ENCODE measurements at regions not wholly inside any gene's neighbourhood (a gene's known extent, or its start where the extent isn't known, plus 50 kb on each side); places are given as distances from the start of the nearest gene placed in this dataset.

DNA sequence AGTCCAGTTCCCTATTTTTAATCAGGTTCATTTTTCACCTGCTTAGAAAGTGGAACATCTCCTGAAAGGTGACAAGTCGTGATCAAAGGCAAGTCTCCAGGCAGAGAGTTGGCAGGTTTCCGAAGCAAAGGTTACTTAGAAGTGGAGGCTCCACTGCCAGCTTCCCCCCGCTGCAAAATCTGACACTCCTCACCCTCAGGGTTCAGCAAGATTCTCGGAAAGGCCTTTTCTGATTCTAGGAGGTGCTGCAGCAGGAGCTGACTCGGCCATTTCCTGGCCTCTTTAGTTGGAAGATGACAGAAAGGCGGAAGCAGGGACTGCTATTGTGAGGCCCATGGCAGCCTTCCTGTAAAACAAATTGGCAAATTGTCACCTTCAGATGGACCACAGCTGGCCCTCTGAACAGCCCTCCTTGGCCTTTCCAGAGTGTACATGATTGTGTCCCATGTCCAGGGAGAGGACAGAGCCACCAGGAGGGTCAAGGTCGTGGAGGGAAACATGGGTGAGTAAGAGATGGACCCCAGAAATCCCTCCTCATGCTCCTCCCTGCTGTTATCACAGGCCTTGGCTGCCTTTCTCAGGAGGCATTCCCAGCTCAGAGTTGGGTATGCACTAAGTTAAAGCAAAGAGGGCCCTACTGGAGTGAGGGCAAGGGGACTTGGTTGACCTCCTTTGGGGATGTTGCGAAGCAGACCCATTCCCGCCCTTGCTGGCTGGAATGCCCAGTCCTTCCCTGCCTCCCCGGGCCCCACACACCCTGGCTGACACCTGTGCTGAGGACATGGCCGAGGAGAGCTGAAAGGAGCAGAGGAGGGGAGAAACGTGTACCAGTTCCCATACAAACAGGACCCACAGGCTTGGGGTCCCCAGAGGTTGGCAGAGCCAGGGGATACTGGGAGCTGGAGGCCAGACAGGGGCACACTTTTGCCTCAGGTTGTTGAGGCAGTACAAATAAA is 115.5 kb upstream of the IRF2BP2 start (continued):
- TF ChIP-seq ZNF431 (CRISPR knock-in tag; IDR thresholded peaks at IDR 0.05) (no peak), ZZZ3 (IDR thresholded peaks at IDR 0.05) (no peak), TEAD1 (CRISPR knock-in tag; IDR thresholded peaks at IDR 0.05) (peak in 1 of 2 experiments; percentile 5; a peak in 1 of 4 replicates), GABPA (tag; conservative IDR thresholded peaks at IDR 0.05; ENCODE audit: low read depth) (peak; percentile 35; the same call in 1 of the 2 replicates), ZC3H11A (IDR thresholded peaks at IDR 0.05; ENCODE audit: low read depth, low read length) (no peak), RBM25 (IDR thresholded peaks at IDR 0.05; ENCODE audit: low read depth, low read length, severe bottlenecking) (no peak), TAF1 (IDR thresholded peaks at IDR 0.05; ENCODE audit: control insufficient read depth, extremely low read depth, insufficient read depth, low read length, severe bottlenecking) (no peak), DIDO1 (tag; IDR thresholded peaks at IDR 0.05; ENCODE audit: low read depth) (no peak), PHF8 (IDR thresholded peaks at IDR 0.05; ENCODE audit: borderline replicate concordance, low read length) (no peak), NFIX (CRISPR knock-in tag; IDR thresholded peaks at IDR 0.05; ENCODE audit: low read depth) (no peak), ZSCAN32 (CRISPR knock-in tag; IDR thresholded peaks at IDR 0.05) (no peak), NCOA2 (IDR thresholded peaks at IDR 0.05; ENCODE audit: partially characterized antibody in 2 of 2) (no peak), SRSF7 (optimal IDR thresholded peaks at IDR 0.05; ENCODE audit: low read depth, low read length) (no peak), CSDE1 (IDR thresholded peaks at IDR 0.05) (no peak), GABPB2 (CRISPR knock-in tag; conservative IDR thresholded peaks at IDR 0.05) (no peak), KDM1A (IDR thresholded peaks at IDR 0.05) (peak in 1 of 2 experiments; percentile 22; a peak in 1 of 4 replicates), NR2F6 (CRISPR knock-in tag; IDR thresholded peaks at IDR 0.05) (no peak), ADNP (tag; IDR thresholded peaks at IDR 0.05) (no peak)
- TF ChIP-seq, protein P1, sequence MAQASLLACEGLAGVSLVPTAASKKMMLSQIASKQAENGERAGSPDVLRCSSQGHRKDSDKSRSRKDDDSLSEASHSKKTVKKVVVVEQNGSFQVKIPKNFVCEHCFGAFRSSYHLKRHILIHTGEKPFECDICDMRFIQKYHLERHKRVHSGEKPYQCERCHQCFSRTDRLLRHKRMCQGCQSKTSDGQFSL (CRISPR knock-in tag; IDR thresholded peaks at IDR 0.05): no peak
- TF ChIP-seq, protein P1 (tag; IDR thresholded peaks at IDR 0.05): no peak
- TF ChIP-seq, protein P2, sequence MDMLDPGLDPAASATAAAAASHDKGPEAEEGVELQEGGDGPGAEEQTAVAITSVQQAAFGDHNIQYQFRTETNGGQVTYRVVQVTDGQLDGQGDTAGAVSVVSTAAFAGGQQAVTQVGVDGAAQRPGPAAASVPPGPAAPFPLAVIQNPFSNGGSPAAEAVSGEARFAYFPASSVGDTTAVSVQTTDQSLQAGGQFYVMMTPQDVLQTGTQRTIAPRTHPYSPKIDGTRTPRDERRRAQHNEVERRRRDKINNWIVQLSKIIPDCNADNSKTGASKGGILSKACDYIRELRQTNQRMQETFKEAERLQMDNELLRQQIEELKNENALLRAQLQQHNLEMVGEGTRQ (CRISPR knock-in tag; IDR thresholded peaks at IDR 0.05): no peak
- TF ChIP-seq, protein P3, sequence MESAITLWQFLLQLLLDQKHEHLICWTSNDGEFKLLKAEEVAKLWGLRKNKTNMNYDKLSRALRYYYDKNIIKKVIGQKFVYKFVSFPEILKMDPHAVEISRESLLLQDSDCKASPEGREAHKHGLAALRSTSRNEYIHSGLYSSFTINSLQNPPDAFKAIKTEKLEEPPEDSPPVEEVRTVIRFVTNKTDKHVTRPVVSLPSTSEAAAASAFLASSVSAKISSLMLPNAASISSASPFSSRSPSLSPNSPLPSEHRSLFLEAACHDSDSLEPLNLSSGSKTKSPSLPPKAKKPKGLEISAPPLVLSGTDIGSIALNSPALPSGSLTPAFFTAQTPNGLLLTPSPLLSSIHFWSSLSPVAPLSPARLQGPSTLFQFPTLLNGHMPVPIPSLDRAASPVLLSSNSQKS (CRISPR knock-in tag; IDR thresholded peaks at IDR 0.05): no peak
- TF ChIP-seq, protein P4, sequence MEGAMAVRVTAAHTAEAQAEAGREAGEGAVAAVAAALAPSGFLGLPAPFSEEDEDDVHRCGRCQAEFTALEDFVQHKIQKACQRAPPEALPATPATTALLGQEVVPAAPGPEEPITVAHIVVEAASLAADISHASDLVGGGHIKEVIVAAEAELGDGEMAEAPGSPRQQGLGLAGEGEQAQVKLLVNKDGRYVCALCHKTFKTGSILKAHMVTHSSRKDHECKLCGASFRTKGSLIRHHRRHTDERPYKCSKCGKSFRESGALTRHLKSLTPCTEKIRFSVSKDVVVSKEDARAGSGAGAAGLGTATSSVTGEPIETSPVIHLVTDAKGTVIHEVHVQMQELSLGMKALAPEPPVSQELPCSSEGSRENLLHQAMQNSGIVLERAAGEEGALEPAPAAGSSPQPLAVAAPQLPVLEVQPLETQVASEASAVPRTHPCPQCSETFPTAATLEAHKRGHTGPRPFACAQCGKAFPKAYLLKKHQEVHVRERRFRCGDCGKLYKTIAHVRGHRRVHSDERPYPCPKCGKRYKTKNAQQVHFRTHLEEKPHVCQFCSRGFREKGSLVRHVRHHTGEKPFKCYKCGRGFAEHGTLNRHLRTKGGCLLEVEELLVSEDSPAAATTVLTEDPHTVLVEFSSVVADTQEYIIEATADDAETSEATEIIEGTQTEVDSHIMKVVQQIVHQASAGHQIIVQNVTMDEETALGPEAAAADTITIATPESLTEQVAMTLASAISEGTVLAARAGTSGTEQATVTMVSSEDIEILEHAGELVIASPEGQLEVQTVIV (CRISPR knock-in tag; IDR thresholded peaks at IDR 0.05; ENCODE audit: borderline replicate concordance): no peak

Measured in K562 (cell line).